B cell (primary cell): ENCODE measurements at regions not wholly inside any gene's neighbourhood (a gene's known extent, or its start where the extent isn't known, plus 50 kb on each side); places are given as distances from the start of the nearest gene placed in this dataset.

Source experiments
- ATAC-seq: fragments of 200-7000 bp; cut with Tn5 transposase; one replicate; pipeline ENCODE4 v1.10.0; 2021; ENCODE audit warnings: low read depth, mild to moderate bottlenecking, moderate number of reproducible peaks, moderate library complexity
- CTCF ChIA-PET: fragments of 350-600 bp; sonication (Branson Sonifier 250); formaldehyde crosslinking; loops from one replicate; lab custom pipeline; 2021; ENCODE audit warnings: antibody characterized with exemption, inconsistent platforms; lab: Charles Lee
- POLR2A ChIA-PET: fragments of 350-600 bp; sonication (Branson Sonifier 250); formaldehyde crosslinking; loops from one replicate; lab custom pipeline; 2021; ENCODE audit warnings: antibody characterized with exemption; lab: Charles Lee
- DNase-seq: peaks from one replicate; pipeline ENCODE4 v3.0.0; 2013
- H2AFZ ChIP-seq: 2 replicates; pipeline ENCODE4 v1.6.1; 2012; ENCODE audit warnings: mild to moderate bottlenecking, low read depth, low read length; ENCODE audit not compliant: insufficient read depth, poor library complexity, severe bottlenecking
- H3K27ac ChIP-seq, 2 donors: 1 replicate in 1 of 2; 2 replicates in 1 of 2; pipeline ENCODE4 v1.5.1; 2012 to 2013; ENCODE audit warnings: low read length in 2 of 2, mild to moderate bottlenecking in 2 of 2, moderate library complexity in 1 of 2
- H3K27me3 ChIP-seq, 4 experiments: fragments of 200-600 bp in 1 of 4; sonication (generic) in 1 of 4; replicated peaks in 1 of 4; 1 replicate in 2 of 4; 2 replicates in 2 of 4; pipeline versions ENCODE4 v1.6.1 to v1.7.0; 2013 to 2016; ENCODE audit warnings: low read length in 3 of 4, mild to moderate bottlenecking in 2 of 4, mixed read lengths in 1 of 4, moderate library complexity in 1 of 4; ENCODE audit not compliant: insufficient read depth in 4 of 4, control insufficient read depth in 3 of 4; ENCODE audit errors: control extremely low read depth in 1 of 4
- H3K36me3 ChIP-seq, 2 experiments: replicated peaks in 1 of 2; 1 replicate in 1 of 2; 2 replicates in 1 of 2; pipeline versions ENCODE4 v1.6.1 to v1.7.1; 2013; ENCODE audit warnings: low read length in 1 of 2; ENCODE audit not compliant: insufficient read depth in 2 of 2, control insufficient read depth in 1 of 2; ENCODE audit errors: control extremely low read depth in 1 of 2, extremely low read depth in 1 of 2
- H3K4me1 ChIP-seq, 2 donors: fragments of 200-600 bp in 1 of 2; sonication (generic) in 1 of 2; 1 replicate in 1 of 2; 2 replicates in 1 of 2; pipeline versions ENCODE4 v1.5.1 to v1.6.1; 2013 to 2017; ENCODE audit warnings: low read length in 2 of 2; ENCODE audit not compliant: control insufficient read depth in 2 of 2, insufficient read depth in 2 of 2
- H3K4me2 ChIP-seq: replicated peaks from 2 replicates; pipeline ENCODE3; 2012; ENCODE audit warnings: mild to moderate bottlenecking, low read depth, low read length; ENCODE audit not compliant: poor library complexity, severe bottlenecking
- H3K4me3 ChIP-seq, 5 experiments: fragments of 200-600 bp in 1 of 5; sonication (generic) in 1 of 5; 1 replicate in 3 of 5; 2 replicates in 2 of 5; pipeline versions ENCODE4 v1.5.1 to v1.7.0; 2011 to 2016; ENCODE audit warnings: low read length in 4 of 5, mild to moderate bottlenecking in 4 of 5, low read depth in 2 of 5, control low read depth in 1 of 5, moderate library complexity in 1 of 5; ENCODE audit not compliant: insufficient read depth in 1 of 5; ENCODE audit errors: control extremely low read depth in 1 of 5, extremely low read depth in 1 of 5
- H3K79me2 ChIP-seq: fragments of 200-600 bp; sonication (generic); one replicate; pipeline ENCODE4 v1.6.0; 2016; ENCODE audit warnings: low read length; ENCODE audit not compliant: control insufficient read depth, insufficient read depth
- H3K9ac ChIP-seq: fragments of 200-600 bp; sonication (generic); 2 replicates; pipeline ENCODE4 v1.6.1; 2017; ENCODE audit warnings: mild to moderate bottlenecking, low read length, moderate library complexity
- H3K9me3 ChIP-seq, 3 donors: one replicate each; pipeline versions ENCODE4 v1.6.1 to v1.7.1; 2013; ENCODE audit warnings: low read length in 2 of 3; ENCODE audit not compliant: control insufficient read depth in 2 of 3, insufficient read depth in 1 of 3; ENCODE audit errors: control extremely low read depth in 1 of 3
- H4K20me1 ChIP-seq: 2 replicates; pipeline ENCODE4 v1.6.0; 2012; ENCODE audit warnings: mild to moderate bottlenecking, low read length; ENCODE audit not compliant: insufficient read depth, control insufficient read depth, poor library complexity, severe bottlenecking
- H3K27ac Mint-ChIP-seq: one replicate; pipeline ENCODE4 v1.8.0; 2021; ENCODE audit warnings: mixed read lengths
- H3K27me3 Mint-ChIP-seq: one replicate; pipeline ENCODE4 v1.8.0; 2021; ENCODE audit warnings: mixed read lengths
- H3K4me1 Mint-ChIP-seq: one replicate; pipeline ENCODE4 v1.8.0; 2021; ENCODE audit warnings: mixed read lengths
- H3K4me3 Mint-ChIP-seq: one replicate; pipeline ENCODE4 v1.8.0; 2021; ENCODE audit warnings: mixed read lengths
- H3K9me3 Mint-ChIP-seq: one replicate; pipeline ENCODE4 v1.8.0; 2022; ENCODE audit warnings: mixed read lengths; ENCODE audit not compliant: insufficient read depth
- CTCF ChIP-seq: fragments of 200-600 bp; IDR thresholded peaks from one replicate; pipeline ENCODE4 v1.8.0; 2022; ENCODE audit warnings: antibody characterized with exemption, mild to moderate bottlenecking
- EZH2 ChIP-seq: IDR thresholded peaks from 2 replicates; pipeline ENCODE4 v1.6.1; 2012; ENCODE audit warnings: borderline replicate concordance, low read depth, mild to moderate bottlenecking, moderate library complexity, low read length; ENCODE audit not compliant: insufficient read depth, poor library complexity, severe bottlenecking
- WGBS: methylation state at CpG from one replicate; pipeline ENCODE4 v1.1.5; 2013; ENCODE audit warnings: missing lambda C conversion rate; ENCODE audit not compliant: insufficient coverage; 5-methylcytosine and 5-hydroxymethylcytosine counted together
- intact Hi-C: fragments of 100-400 bp; cut with micrococcal nuclease; formaldehyde crosslinking; loops from one replicate; pipeline ENCODE4 v1.10.0; 2022

DNA sequence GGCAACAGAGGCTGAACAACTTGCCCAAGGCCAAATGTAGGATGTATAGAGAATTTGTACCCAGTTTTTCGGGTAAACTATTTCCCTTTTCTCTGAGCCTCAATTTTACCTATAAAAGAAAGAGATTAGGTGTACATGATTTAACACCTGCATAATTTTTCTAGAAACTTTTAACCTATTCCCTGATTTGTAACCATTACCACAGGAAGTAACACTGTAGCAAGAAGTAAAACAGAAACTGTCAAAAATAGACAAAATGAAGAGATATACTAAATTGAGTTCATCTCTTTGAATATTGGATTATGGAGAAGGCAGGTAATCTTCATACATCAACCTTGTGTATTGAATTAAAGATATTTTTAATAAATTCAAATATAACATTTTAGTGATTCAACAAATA is 136.2 kb downstream of the ZC3H11B start:
- ChIA-PET POLR2A (no interaction called here), CTCF (no interaction called here)
- H3K4me3 Mint-ChIP-seq = no peak overlapping the region
- Histone ChIP-seq H3K9me3 (peaks cover 0 to 4% (median 0%) of the 10 kb centered on the region in 3 donors), H3K36me3 (no peaks in the 10 kb centered on the region), H3K4me1 (no peaks in the 10 kb centered on the region), H3K9ac (no peak overlapping the region), H3K27me3 (no peaks in the 10 kb centered on the region), H4K20me1 (no peaks in the 10 kb centered on the region), H3K79me2 (no peaks in the 10 kb centered on the region), H3K4me3 (no peak overlapping the region), H3K27ac (no peak overlapping the region), H2AFZ (no peak overlapping the region), H3K4me2 (no peak overlapping the region)
- no peak for ATAC-seq
- peaks cover 7% of the 10 kb centered on the region for H3K4me1 Mint-ChIP-seq
- H3K27ac Mint-ChIP-seq = no peak overlapping the region
- WGBS = no CpG with 5 or more reads among the region's 1 CpG
- H3K27me3 Mint-ChIP-seq = no peaks in the 10 kb centered on the region
- intact Hi-C loops = no loop called here
- TF ChIP-seq CTCF = no peak
- no peak for TF ChIP-seq EZH2
- no peak for DNase-seq
- peaks cover 3% of the 10 kb centered on the region for H3K9me3 Mint-ChIP-seq

GRCh38 chr1:219476116-219476515 is 136.8 kb downstream of the ZC3H11B start:
- Histone ChIP-seq H4K20me1 (no peaks in the 10 kb centered on the region), H3K4me1 (no peaks in the 10 kb centered on the region), H3K9me3 (peaks cover 0 to 4% (median 0%) of the 10 kb centered on the region in 3 donors), H3K36me3 (no peaks in the 10 kb centered on the region), H3K4me2 (no peak overlapping the region), H3K27ac (no peak overlapping the region), H3K4me3 (no peak overlapping the region), H2AFZ (no peak overlapping the region), H3K27me3 (no peaks in the 10 kb centered on the region), H3K79me2 (no peaks in the 10 kb centered on the region), H3K9ac (no peak overlapping the region)
- TF ChIP-seq CTCF (no peak), EZH2 (no peak)
- ATAC-seq (no peak), DNase-seq (no peak)
- Mint-ChIP-seq H3K27ac (no peak overlapping the region), H3K9me3 (peaks cover 3% of the 10 kb centered on the region), H3K27me3 (no peaks in the 10 kb centered on the region), H3K4me1 (peaks cover 7% of the 10 kb centered on the region), H3K4me3 (no peak overlapping the region)
- CTCF ChIA-PET = no interaction called here
- POLR2A ChIA-PET = no interaction called here
- intact Hi-C loops = no loop called here
- WGBS = no CpG with 5 or more reads among the region's 2 CpGs
